ENCODE measurements at regions not wholly inside any gene's neighbourhood (a gene's known extent, or its start where the extent isn't known, plus 50 kb on each side); places are given as distances from the start of the nearest gene placed in this dataset.
A peak's percentile ranks its signal among the peaks of the same experiment; 100 is the strongest.

- 91 to 94% methylated on average over 2 of the region's 2 CpGs for WGBS, 2 donors (ENCODE audit: low coverage in 1 of 2)
These were observed 484.7 kb downstream of the LRIG3 start for GRCh38 chr12:58435647-58436046.

GRCh38 chr12:58441483-58441882 lies 478.8 kb downstream of the LRIG3 start:
- Histone ChIP-seq H3K4me1 (no peaks in the 10 kb centered on the region), H3K27me3 (no peaks in the 10 kb centered on the region), H3K27ac (no peak overlapping the region), H3K36me3 (no peaks in the 10 kb centered on the region), H3K9me3 (no peaks in the 10 kb centered on the region), H3K4me3 (no peak overlapping the region)
- TF ChIP-seq EP300 (IDR thresholded peaks at IDR 0.05), result no peak
- no peak for TF ChIP-seq POLR2AphosphoS5 (IDR thresholded peaks at IDR 0.05)
- no peak for TF ChIP-seq CTCF (IDR thresholded peaks at IDR 0.05)
- TF ChIP-seq POLR2A (IDR thresholded peaks at IDR 0.05), result no peak
- WGBS, 2 donors (ENCODE audit: low coverage in 1 of 2), result 83 to 97% methylated on average over 2 of the region's 2 CpGs
- ATAC-seq, result no peak

More at GRCh38 chr12:58435647-58436046, 484.7 kb downstream of the LRIG3 start:
- H3K27me3 ChIP-seq, result no peaks in the 10 kb centered on the region
- TF ChIP-seq POLR2A (IDR thresholded peaks at IDR 0.05), result no peak
- no peak for TF ChIP-seq EP300 (IDR thresholded peaks at IDR 0.05)
- no peak for TF ChIP-seq CTCF (IDR thresholded peaks at IDR 0.05)
- TF ChIP-seq POLR2AphosphoS5 (IDR thresholded peaks at IDR 0.05), result no peak
- no peaks in the 10 kb centered on the region for H3K36me3 ChIP-seq
- ATAC-seq, result no peak
- H3K4me1 ChIP-seq, result no peaks in the 10 kb centered on the region
- no peaks in the 10 kb centered on the region for H3K9me3 ChIP-seq
- H3K27ac ChIP-seq, result no peak overlapping the region
- no peak overlapping the region for H3K4me3 ChIP-seq

GRCh38 chr12:58443273-58443980 lies 476.9 kb downstream of the LRIG3 start:
- H3K9me3 ChIP-seq, result no peaks in the 10 kb centered on the region
- no peak for TF ChIP-seq POLR2A (IDR thresholded peaks at IDR 0.05)
- peak in 2 of 4 experiments; percentile 27 to 37 for TF ChIP-seq CTCF (IDR thresholded peaks at IDR 0.05)
- H3K27ac ChIP-seq, result no peak overlapping the region
- no peaks in the 10 kb centered on the region for H3K27me3 ChIP-seq
- no peak for ATAC-seq
- no peaks in the 10 kb centered on the region for H3K36me3 ChIP-seq
- H3K4me3 ChIP-seq, result no peak overlapping the region
- no peaks in the 10 kb centered on the region for H3K4me1 ChIP-seq

GRCh38 chr12:58443981-58444371 lies 476.3 kb downstream of the LRIG3 start:
- Histone ChIP-seq H3K4me1 (no peaks in the 10 kb centered on the region), H3K9me3 (no peaks in the 10 kb centered on the region), H3K27me3 (no peaks in the 10 kb centered on the region), H3K27ac (no peak overlapping the region), H3K4me3 (no peak overlapping the region), H3K36me3 (no peaks in the 10 kb centered on the region)
- 36 to 47% methylated on average over 6 to 8 of the region's 8 CpGs for WGBS, 2 donors (ENCODE audit: low coverage in 1 of 2)
- TF ChIP-seq POLR2AphosphoS5 (IDR thresholded peaks at IDR 0.05), result peak; percentile 46
- no peak for TF ChIP-seq POLR2A (IDR thresholded peaks at IDR 0.05)
- ATAC-seq, result peak; percentile 60

- Histone ChIP-seq H3K9me3 (no peaks in the 10 kb centered on the region), H3K4me1 (no peaks in the 10 kb centered on the region), H3K27me3 (no peaks in the 10 kb centered on the region), H3K4me3 (no peak overlapping the region), H3K27ac (no peak overlapping the region), H3K36me3 (no peaks in the 10 kb centered on the region)
- ATAC-seq, result no peak
- TF ChIP-seq EP300 (IDR thresholded peaks at IDR 0.05) (no peak), CTCF (IDR thresholded peaks at IDR 0.05) (no peak), POLR2A (IDR thresholded peaks at IDR 0.05) (no peak), POLR2AphosphoS5 (IDR thresholded peaks at IDR 0.05) (no peak)
- 75 to 89% methylated on average over 2 of the region's 2 CpGs for WGBS, 2 donors (ENCODE audit: low coverage in 1 of 2)
These were observed 469.3 kb downstream of the LRIG3 start for GRCh38 chr12:58450868-58451482.

Measured in gastroesophageal sphincter (tissue), 4 donors.